GM12875 (cell line): ENCODE measurements at regions not wholly inside any gene's neighbourhood (a gene's known extent, or its start where the extent isn't known, plus 50 kb on each side); places are given as distances from the start of the nearest gene placed in this dataset.

Experiments
- H3K4me3 ChIP-seq: one replicate; pipeline ENCODE4 v1.5.1; 2011; ENCODE audit warnings: low read depth, low read length, control low read depth
- TF ChIP-seq, protein P1 (sequence below): IDR thresholded peaks from 2 replicates; pipeline ENCODE4 v1.5.1; 2011; ENCODE audit warnings: low read depth, mild to moderate bottlenecking, control low read depth, inconsistent platforms, low read length, moderate library complexity, borderline replicate concordance; ENCODE audit not compliant: insufficient read depth

GRCh38 chr10:117723343-117723742 is 180.8 kb downstream of the EMX2 start:
- TF ChIP-seq, protein P1, sequence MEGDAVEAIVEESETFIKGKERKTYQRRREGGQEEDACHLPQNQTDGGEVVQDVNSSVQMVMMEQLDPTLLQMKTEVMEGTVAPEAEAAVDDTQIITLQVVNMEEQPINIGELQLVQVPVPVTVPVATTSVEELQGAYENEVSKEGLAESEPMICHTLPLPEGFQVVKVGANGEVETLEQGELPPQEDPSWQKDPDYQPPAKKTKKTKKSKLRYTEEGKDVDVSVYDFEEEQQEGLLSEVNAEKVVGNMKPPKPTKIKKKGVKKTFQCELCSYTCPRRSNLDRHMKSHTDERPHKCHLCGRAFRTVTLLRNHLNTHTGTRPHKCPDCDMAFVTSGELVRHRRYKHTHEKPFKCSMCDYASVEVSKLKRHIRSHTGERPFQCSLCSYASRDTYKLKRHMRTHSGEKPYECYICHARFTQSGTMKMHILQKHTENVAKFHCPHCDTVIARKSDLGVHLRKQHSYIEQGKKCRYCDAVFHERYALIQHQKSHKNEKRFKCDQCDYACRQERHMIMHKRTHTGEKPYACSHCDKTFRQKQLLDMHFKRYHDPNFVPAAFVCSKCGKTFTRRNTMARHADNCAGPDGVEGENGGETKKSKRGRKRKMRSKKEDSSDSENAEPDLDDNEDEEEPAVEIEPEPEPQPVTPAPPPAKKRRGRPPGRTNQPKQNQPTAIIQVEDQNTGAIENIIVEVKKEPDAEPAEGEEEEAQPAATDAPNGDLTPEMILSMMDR: no peak
- H3K4me3 ChIP-seq: no peak overlapping the region

- no peak overlapping the region for H3K4me3 ChIP-seq
- TF ChIP-seq, protein P1: no peak
Measured at GRCh38 chr10:117725993-117726392, 183.4 kb downstream of the EMX2 start.

DNA sequence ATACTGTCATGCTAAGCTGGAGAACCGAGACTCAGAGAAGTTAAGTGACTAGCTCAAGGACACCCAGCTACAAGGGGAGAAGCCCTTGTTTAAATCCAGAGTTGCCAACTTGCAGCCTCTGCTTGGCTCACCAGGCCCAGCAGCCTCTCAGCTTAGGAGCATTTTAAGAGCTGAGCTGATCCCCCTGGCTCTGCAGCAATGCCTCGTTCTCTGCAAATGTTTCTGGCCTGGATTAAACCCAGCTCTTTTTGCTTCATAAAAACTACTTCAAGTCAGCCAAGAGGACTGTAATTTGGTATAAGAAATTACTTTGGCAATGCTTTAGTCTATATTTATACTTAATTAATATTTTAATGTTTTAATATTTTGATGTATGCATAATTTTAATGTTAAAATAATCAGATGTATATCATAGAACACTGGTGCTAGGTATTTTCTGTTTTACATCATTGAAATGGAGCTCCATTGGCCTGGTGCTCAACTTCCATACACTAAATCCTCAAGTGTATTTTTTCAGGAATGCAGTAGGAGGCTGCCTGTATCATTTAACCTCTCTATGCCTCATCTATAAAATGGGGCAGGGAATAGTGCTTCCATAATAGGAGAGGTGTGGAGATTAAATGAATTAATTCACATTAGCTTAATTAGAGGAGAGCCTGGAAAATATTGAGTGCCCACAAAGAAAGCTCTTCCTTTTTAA is 184.2 kb downstream of the EMX2 start:
- H3K4me3 ChIP-seq: no peak overlapping the region
- TF ChIP-seq, protein P1: no peak

GRCh38 chr10:117727421-117727820 is 184.9 kb downstream of the EMX2 start:
- H3K4me3 ChIP-seq: no peak overlapping the region
- TF ChIP-seq, protein P1: no peak

- TF ChIP-seq, protein P1: no peak
Measured at GRCh38 chr10:117728087-117728486, 185.5 kb downstream of the EMX2 start.

DNA sequence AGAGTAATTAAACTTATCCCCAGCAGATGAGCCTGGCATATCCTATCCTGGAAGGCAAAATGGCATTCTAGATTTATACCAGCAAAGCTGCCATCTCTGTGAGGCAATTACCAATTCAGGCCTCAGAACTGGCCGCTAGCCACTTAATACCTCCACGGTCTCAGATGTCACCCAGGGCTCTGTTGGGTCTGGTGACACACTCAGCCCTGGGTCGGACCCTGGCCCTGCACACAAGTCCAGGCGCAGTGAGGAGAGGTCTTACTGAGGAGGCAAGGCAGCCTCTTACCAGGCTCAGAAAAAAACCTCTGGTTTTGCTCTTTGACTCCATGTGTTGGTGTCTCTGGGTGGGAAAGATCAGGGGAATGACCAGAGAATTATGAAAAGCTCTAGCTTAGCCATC is 186.6 kb downstream of the EMX2 start:
- no peak overlapping the region for H3K4me3 ChIP-seq
- TF ChIP-seq, protein P1: no peak

More at GRCh38 chr10:117728087-117728486, 185.5 kb downstream of the EMX2 start:
- no peak overlapping the region for H3K4me3 ChIP-seq

- H3K4me3 ChIP-seq: no peak overlapping the region
- TF ChIP-seq, protein P1: no peak
Measured at GRCh38 chr10:117731121-117731791, 188.7 kb downstream of the EMX2 start.
